Skeletal muscle cell (primary cell): ENCODE measurements at regions not wholly inside any gene's neighbourhood (a gene's known extent, or its start where the extent isn't known, plus 50 kb on each side); places are given as distances from the start of the nearest gene placed in this dataset.

Experiments used
- DNase-seq: peaks from one replicate; pipeline ENCODE4 v3.0.0-alpha.2; 2010; ENCODE audit warnings: low read depth
- H3K4me3 ChIP-seq: 2 replicates; pipeline ENCODE4 v1.5.1; 2011; ENCODE audit warnings: low read depth, mild to moderate bottlenecking, control low read depth, low read length, moderate library complexity

DNA sequence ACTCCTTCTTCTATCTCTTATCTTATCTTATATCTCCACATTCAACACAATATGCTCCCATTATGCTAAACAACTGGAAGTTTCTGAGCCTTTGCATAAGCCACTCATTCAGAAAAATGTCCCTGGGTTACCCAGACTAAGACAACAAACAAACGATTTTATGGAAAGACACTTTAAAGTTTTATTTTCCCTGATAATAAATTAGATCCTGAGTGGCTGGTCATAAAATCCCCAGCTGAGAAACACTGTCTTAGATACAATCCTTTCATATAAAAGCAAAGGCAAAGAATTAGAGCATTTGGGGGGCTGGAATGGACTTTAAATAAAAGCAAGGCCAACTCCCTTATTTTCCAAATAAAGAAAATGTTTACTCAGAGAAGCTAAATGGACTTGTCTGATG is 322.3 kb downstream of the GBE1 start:
- DNase-seq = no peak

DNA sequence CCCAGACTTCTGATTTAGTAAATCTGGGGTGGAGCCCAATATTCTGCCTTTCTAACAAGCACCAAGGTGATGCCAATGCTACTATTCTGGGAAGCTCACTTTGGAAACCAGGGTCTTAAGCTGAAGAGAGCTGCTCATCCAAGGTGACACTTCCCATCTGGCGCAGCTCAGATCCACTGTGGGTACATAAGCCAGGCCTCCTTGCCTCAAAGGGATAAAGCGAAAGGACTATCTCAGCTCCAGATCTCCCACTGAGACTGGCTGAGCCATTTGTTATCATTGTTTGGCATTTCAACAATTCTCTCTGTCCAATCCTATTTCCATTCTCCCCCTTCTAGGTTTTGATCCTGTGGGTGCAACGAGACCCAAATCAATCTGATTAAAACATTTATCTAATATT is 323.8 kb downstream of the GBE1 start:
- DNase-seq = no peak
- no peak overlapping the region for H3K4me3 ChIP-seq

More for the DNA sequence above, 322.3 kb downstream of the GBE1 start:
- H3K4me3 ChIP-seq = no peak overlapping the region

GRCh38 chr3:81436182-81436581 is 325.3 kb downstream of the GBE1 start:
- no peak for DNase-seq
- no peak overlapping the region for H3K4me3 ChIP-seq

DNA sequence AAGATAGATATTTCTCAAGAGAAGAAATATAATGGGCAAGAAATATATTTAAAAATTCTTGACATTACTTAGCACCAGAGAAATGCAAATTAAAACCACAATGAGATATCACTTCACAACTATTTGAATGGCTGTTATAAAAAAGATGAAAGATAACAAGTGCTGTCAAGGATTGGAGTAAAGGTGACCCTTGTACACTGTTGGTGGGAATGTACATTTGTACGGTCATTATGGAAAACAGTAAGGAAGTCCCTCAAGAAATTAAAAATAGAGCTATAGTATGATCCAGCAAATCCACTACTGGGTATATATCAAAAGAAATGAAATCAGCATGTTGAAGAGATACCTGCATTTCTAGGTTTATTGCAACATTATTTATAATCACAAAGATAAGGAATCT is 326.4 kb downstream of the GBE1 start:
- H3K4me3 ChIP-seq = no peak overlapping the region
- DNase-seq = no peak

- no peak for DNase-seq
- H3K4me3 ChIP-seq = no peak overlapping the region
These were observed 327.3 kb downstream of the GBE1 start for GRCh38 chr3:81434161-81434560.

GRCh38 chr3:81433675-81434074 is 327.8 kb downstream of the GBE1 start:
- no peak for DNase-seq
- no peak overlapping the region for H3K4me3 ChIP-seq

DNA sequence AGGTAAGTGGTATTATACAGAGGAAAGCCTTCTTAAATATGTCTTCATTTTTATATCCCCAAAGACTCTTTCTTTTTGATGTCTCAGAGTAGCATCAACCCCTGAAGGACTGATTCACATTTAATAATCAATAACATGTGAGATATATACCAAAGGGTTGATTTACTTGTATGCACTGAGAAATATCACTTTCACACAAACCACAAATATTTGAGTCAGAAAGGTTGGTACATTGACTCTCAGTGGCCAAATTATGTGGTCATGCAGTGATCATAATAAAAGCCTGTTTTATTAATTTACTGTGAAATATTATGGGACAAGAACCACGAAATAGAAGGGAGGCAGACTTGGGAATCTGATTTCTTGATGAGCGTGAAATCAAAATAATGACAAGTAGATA is 329.0 kb downstream of the GBE1 start:
- no peak for DNase-seq
- no peak overlapping the region for H3K4me3 ChIP-seq

- no peak for DNase-seq
- no peak overlapping the region for H3K4me3 ChIP-seq
These were observed 334.4 kb downstream of the GBE1 start for GRCh38 chr3:81426826-81427577.

GRCh38 chr3:81425198-81425868 is 336.1 kb downstream of the GBE1 start:
- DNase-seq = no peak
- no peak overlapping the region for H3K4me3 ChIP-seq

DNA sequence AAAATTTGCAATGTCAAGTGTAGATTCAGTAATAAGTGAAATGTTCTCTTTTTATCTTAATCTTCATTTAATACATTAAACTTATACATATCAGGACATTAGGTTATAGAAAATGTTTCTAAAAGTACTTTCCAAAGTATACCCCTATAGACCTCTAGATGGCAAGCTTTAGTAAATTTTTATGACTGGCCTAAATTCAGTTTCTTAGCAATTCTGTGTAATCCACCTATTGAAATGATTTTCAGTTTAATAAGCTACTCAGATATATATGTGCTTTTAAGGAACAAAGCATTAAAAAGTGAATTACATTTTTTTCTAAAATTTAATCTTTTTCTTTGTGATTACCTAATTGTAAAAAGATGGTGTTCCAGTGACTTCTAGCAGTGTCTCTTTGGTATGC is 342.2 kb downstream of the GBE1 start:
- no peak overlapping the region for H3K4me3 ChIP-seq
- no peak for DNase-seq

- no peak overlapping the region for H3K4me3 ChIP-seq
- DNase-seq = no peak
These were observed 344.6 kb downstream of the GBE1 start for GRCh38 chr3:81416812-81417211.

DNA sequence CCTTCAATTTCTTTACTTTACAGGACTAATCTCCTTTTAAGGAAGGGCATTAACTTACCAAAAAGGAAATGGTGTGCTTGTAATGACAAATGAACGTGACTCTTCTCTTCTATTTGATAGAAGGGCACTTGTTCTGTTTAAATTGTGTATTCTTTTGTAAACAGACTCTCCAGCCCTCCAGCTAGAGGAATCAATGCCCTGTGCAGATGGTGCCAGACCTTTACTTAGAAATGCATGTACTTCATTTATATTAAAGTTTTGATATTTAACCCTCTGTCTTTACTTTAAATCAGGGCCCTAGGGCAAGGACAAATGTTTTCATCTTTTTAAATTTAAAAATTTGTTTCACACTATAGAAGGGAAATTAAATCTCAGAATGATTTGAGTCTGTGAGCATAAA is 355.1 kb downstream of the GBE1 start:
- no peak overlapping the region for H3K4me3 ChIP-seq

GRCh38 chr3:81395739-81396513 is 365.5 kb downstream of the GBE1 start:
- no peak for DNase-seq
- no peak overlapping the region for H3K4me3 ChIP-seq

More for the DNA sequence above, 355.1 kb downstream of the GBE1 start:
- no peak for DNase-seq

DNA sequence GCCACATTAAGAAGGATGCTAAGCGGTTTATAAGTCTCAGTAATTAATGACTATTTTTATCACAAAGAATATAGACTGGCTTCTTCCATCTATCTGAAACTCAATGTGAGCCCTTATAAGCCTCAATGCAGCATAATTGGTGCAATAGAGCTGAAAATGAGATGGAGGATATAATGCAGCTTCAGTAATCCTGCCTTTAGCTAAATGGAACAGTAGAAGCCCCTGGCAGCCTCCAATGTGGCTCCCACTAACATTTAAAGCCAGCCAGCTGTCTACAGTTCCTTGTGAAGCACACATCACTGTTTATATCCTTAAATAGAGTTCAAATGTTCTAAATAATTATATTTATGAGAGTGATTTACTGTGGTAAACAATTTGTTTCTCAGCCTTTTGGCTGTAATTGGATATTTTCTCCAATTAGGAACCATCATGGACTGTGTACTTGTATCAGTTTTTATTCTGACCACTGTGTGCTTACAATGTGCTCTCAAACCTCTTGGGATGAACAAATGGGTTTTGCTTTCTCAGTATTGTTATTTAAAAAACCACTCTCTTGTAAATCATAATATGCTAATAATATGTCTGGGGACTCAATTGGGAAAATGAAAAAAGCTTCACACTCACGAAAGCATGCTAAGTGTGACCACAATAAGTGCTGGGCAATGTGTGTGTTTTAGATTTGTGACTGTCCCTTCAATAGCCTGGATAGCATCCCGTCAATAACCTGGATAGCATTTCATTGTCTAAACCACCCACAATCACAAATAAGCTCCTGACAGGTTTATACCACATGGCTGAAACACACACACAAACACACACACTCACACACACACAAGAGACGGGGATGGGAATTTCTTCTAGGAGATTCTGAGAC is 366.6 kb downstream of the GBE1 start:
- no peak overlapping the region for H3K4me3 ChIP-seq
- no peak for DNase-seq

DNA sequence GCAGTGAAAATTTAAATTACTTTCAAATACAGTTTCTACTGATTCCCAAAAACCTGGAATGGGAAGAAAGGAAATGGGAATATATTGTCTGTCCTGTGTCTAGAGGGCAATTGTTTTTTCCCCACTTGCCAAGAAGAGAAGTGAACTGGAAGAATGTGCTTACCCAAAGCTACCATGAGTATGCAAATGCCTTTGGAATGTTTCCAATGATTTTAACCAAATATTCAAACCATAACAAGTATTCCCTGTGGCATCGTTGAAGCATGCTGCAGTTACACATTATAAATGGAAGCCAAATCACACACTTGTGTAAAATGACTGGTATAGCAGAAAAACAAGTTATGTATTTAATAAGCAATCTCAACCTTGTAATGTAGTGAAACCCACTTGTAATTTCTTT is 368.2 kb downstream of the GBE1 start:
- no peak for DNase-seq
- H3K4me3 ChIP-seq = no peak overlapping the region

GRCh38 chr3:81390796-81391195 is 370.6 kb downstream of the GBE1 start:
- DNase-seq = no peak
- no peak overlapping the region for H3K4me3 ChIP-seq

DNA sequence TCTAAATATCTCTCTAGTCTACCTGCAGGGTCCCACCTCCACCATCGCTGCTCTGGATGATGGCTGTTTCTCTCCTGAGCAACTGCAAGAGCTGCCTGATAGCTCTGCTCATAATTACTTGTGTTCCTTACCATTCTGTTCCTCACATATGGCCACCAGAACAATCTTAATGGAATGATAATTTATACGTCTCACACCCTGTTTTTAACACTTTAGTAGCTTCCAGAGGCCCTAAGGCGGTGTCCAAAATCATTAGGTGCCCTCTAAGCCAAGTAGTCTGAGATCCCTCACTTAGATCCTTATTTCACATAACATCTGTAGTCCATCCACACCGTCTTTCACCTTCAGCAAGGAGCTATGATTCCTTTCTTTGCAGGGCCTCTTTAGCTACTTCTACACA is 373.3 kb downstream of the GBE1 start:
- no peak for DNase-seq
- H3K4me3 ChIP-seq = no peak overlapping the region

GRCh38 chr3:81382470-81382869 is 379.0 kb downstream of the GBE1 start:
- no peak for DNase-seq
- H3K4me3 ChIP-seq = no peak overlapping the region

GRCh38 chr3:81380234-81380633 is 381.2 kb downstream of the GBE1 start:
- no peak for DNase-seq
- H3K4me3 ChIP-seq = no peak overlapping the region
